A549 (cell line): ENCODE measurements at regions not wholly inside any gene's neighbourhood (a gene's known extent, or its start where the extent isn't known, plus 50 kb on each side); places are given as distances from the start of the nearest gene placed in this dataset.

ENCODE experiments used
- ATAC-seq, 2 experiments: fragments of 200-7000 bp in 1 of 2; fragments of >200 bp in 1 of 2; cut with Nextera tagmentation in 1 of 2; cut with Tn5 transposase in 1 of 2; 3 replicates each; pipeline versions ENCODE4 v1.8.0 to v1.9.1; 2018 to 2020; ENCODE audit warnings: mild to moderate bottlenecking in 1 of 2, moderate library complexity in 1 of 2
- CTCF ChIA-PET: fragments of 300-600 bp; sonication (Branson Sonifier 250); formaldehyde crosslinking; extraction: SDS; loops from one replicate; lab custom pipeline; 2021; ENCODE audit warnings: antibody characterized with exemption, inconsistent platforms; lab: Yijun Ruan, JAX
- POLR2A ChIA-PET: fragments of 350-600 bp; formaldehyde crosslinking; extraction: SDS; loops from one replicate; lab custom pipeline; 2021; ENCODE audit warnings: antibody characterized with exemption, inconsistent platforms; lab: Yijun Ruan, JAX
- DNase-seq, 2 experiments: peaks; one replicate each; pipeline versions ENCODE4 v3.0.0 to v3.0.0-alpha.2; 2011 to 2016; ENCODE audit warnings: low read depth in 1 of 2, low spot score in 1 of 2
- FAIRE-seq: peaks from 2 replicates; lab custom pipeline; 2011; peaks lifted over from hg19 to GRCh38; lab: Jason Lieb, UNC
- H3K27ac ChIP-seq, 2 experiments: fragments of >200 bp; sonication (Bioruptor Twin); formaldehyde crosslinking; 3 replicates each; pipeline ENCODE4 v1.5.1; 2016 to 2017
- H3K4me1 ChIP-seq: fragments of >200 bp; sonication (Bioruptor Twin); formaldehyde crosslinking; 3 replicates; pipeline ENCODE4 v1.6.1; 2016
- H3K4me2 ChIP-seq: fragments of >200 bp; sonication (Bioruptor Twin); formaldehyde crosslinking; 3 replicates; pipeline ENCODE4 v1.6.1; 2016
- H3K4me3 ChIP-seq: fragments of >200 bp; sonication (Bioruptor Twin); formaldehyde crosslinking; 3 replicates; pipeline ENCODE4 v1.5.1; 2016
- H3K9me3 ChIP-seq: fragments of >200 bp; sonication (Bioruptor Twin); formaldehyde crosslinking; 3 replicates; pipeline ENCODE4 v1.6.1; 2016
- BHLHE40 ChIP-seq: IDR thresholded peaks from 2 replicates; pipeline ENCODE4 v1.6.1; 2012; ENCODE audit warnings: low read depth, low read length, inconsistent platforms
- CBX8 ChIP-seq: fragments of 200-600 bp; sonication (generic); IDR thresholded peaks from 2 replicates; pipeline ENCODE4 v1.6.1; 2016
- CEBPB ChIP-seq, 2 experiments: fragments of >200 bp in 1 of 2; sonication (Bioruptor Twin) in 1 of 2; formaldehyde crosslinking in 1 of 2; IDR thresholded peaks; 2 replicates each; pipeline ENCODE4 v1.6.1; 2012 to 2016
- FOSB ChIP-seq: fragments of 250-450 bp; sonication (Bioruptor Pico); IDR thresholded peaks from 2 replicates; pipeline ENCODE4 v1.5.0; 2020; ENCODE audit warnings: mild to moderate bottlenecking, moderate library complexity
- FOSL2 ChIP-seq, 2 experiments: fragments of 450-650 bp in 1 of 2; fragments of >200 bp in 1 of 2; sonication (Bioruptor Twin) in 1 of 2; formaldehyde crosslinking; IDR thresholded peaks; 2 replicates each; pipeline versions ENCODE4 v1.5.0 to v1.6.1; 2016 to 2020; ENCODE audit warnings: mild to moderate bottlenecking in 1 of 2, moderate library complexity in 1 of 2
- GATA3 ChIP-seq: IDR thresholded peaks from 2 replicates; pipeline ENCODE4 v1.6.1; 2012; ENCODE audit warnings: borderline replicate concordance
- HDAC2 ChIP-seq: fragments of 200-600 bp; sonication (generic); IDR thresholded peaks from 2 replicates; pipeline ENCODE4 v1.6.1; 2016
- HES2 ChIP-seq: fragments of >200 bp; sonication (Bioruptor Twin); formaldehyde crosslinking; IDR thresholded peaks from 2 replicates; pipeline ENCODE4 v1.6.1; 2016
- HEYL ChIP-seq: fragments of 250-450 bp; sonication (Bioruptor Pico); IDR thresholded peaks from 2 replicates; pipeline ENCODE4 v1.8.0; 2021; ENCODE audit warnings: mild to moderate bottlenecking, moderate library complexity
- HOXA7 ChIP-seq: fragments of 250-450 bp; sonication (Bioruptor Pico); IDR thresholded peaks from 2 replicates; pipeline ENCODE4 v1.5.0; 2020; ENCODE audit warnings: mild to moderate bottlenecking, moderate library complexity
- HOXB13 ChIP-seq: fragments of 250-450 bp; sonication (Bioruptor Pico); IDR thresholded peaks from 2 replicates; pipeline ENCODE4 v1.5.0; 2020; ENCODE audit warnings: low read depth, mild to moderate bottlenecking, moderate library complexity
- HOXB5 ChIP-seq: fragments of 250-450 bp; sonication (Bioruptor Pico); IDR thresholded peaks from 2 replicates; pipeline ENCODE4 v1.5.0; 2020; ENCODE audit warnings: mild to moderate bottlenecking, moderate library complexity
- JUN ChIP-seq, 2 experiments: fragments of >200 bp; sonication (Bioruptor Twin); formaldehyde crosslinking; IDR thresholded peaks; 2 replicates in 1 of 2; 3 replicates in 1 of 2; pipeline ENCODE4 v1.6.1; 2016 to 2017
- KDM1A ChIP-seq: fragments of 200-600 bp; sonication (generic); IDR thresholded peaks from 2 replicates; pipeline ENCODE4 v1.6.1; 2016; ENCODE audit warnings: low read depth, mild to moderate bottlenecking
- KDM5A ChIP-seq: fragments of 200-600 bp; sonication (generic); IDR thresholded peaks from 2 replicates; pipeline ENCODE4 v1.6.1; 2016; ENCODE audit warnings: antibody characterized with exemption, mild to moderate bottlenecking
- NPAS2 ChIP-seq: fragments of 250-450 bp; sonication (Bioruptor Pico); IDR thresholded peaks from 2 replicates; pipeline ENCODE4 v1.8.0; 2022; ENCODE audit warnings: mild to moderate bottlenecking, moderate library complexity, borderline replicate concordance
- NR3C1 ChIP-seq: fragments of >200 bp; sonication (Bioruptor Twin); formaldehyde crosslinking; IDR thresholded peaks from 3 replicates; pipeline ENCODE4 v1.6.1; 2017
- RAD21 ChIP-seq, 2 experiments: fragments of >200 bp in 1 of 2; sonication (Bioruptor Twin) in 1 of 2; formaldehyde crosslinking in 1 of 2; IDR thresholded peaks in 1 of 2; conservative IDR thresholded peaks in 1 of 2; 2 replicates in 1 of 2; 3 replicates in 1 of 2; pipeline ENCODE4 v1.6.1; 2012 to 2018; ENCODE audit warnings: inconsistent platforms in 1 of 2
- RARB ChIP-seq: fragments of 250-450 bp; sonication (Bioruptor Pico); IDR thresholded peaks from 2 replicates; pipeline ENCODE4 v1.8.0; 2021; ENCODE audit warnings: mild to moderate bottlenecking, moderate library complexity
- RFX5 ChIP-seq: fragments of 450-650 bp; IDR thresholded peaks from 2 replicates; pipeline ENCODE4 v1.7.1; 2014; ENCODE audit warnings: antibody characterized with exemption, mild to moderate bottlenecking, moderate library complexity
- TFCP2L1 ChIP-seq: fragments of 250-450 bp; sonication (Bioruptor Pico); IDR thresholded peaks from 2 replicates; pipeline ENCODE4 v1.5.0; 2021; ENCODE audit warnings: mild to moderate bottlenecking
- TP53 ChIP-seq: fragments of 250-450 bp; sonication (Bioruptor Pico); IDR thresholded peaks from 2 replicates; pipeline ENCODE4 v1.5.0; 2021; ENCODE audit warnings: mild to moderate bottlenecking, moderate library complexity
- WGBS: methylation state at CpG from one replicate; pipeline ENCODE4 v1.1.6; 2017; ENCODE audit errors: missing lambda C conversion rate; 5-methylcytosine and 5-hydroxymethylcytosine counted together
- TF ChIP-seq, protein P1 (sequence below): IDR thresholded peaks from 2 replicates; pipeline ENCODE4 v1.6.1; 2012
- TF ChIP-seq, protein P2 (sequence below): fragments of 450-650 bp; IDR thresholded peaks from 2 replicates; pipeline ENCODE4 v1.6.1; 2014; ENCODE audit warnings: antibody characterized with exemption
- TF ChIP-seq, protein P3 (sequence below): fragments of 250-450 bp; sonication (Bioruptor Pico); IDR thresholded peaks from 2 replicates; pipeline ENCODE4 v1.5.0; 2020; ENCODE audit warnings: low read depth, mild to moderate bottlenecking, moderate library complexity
- TF ChIP-seq, protein P4 (sequence below): fragments of 150-350 bp; IDR thresholded peaks from 2 replicates; pipeline ENCODE4 v1.6.1; 2014; ENCODE audit warnings: low read depth, mild to moderate bottlenecking, low read length

GRCh38 chr2:180360283-180360618 lies 353.2 kb upstream of the CWC22 start (continued):
- TF ChIP-seq TFCP2L1 (CRISPR knock-in tag) = no peak

DNA sequence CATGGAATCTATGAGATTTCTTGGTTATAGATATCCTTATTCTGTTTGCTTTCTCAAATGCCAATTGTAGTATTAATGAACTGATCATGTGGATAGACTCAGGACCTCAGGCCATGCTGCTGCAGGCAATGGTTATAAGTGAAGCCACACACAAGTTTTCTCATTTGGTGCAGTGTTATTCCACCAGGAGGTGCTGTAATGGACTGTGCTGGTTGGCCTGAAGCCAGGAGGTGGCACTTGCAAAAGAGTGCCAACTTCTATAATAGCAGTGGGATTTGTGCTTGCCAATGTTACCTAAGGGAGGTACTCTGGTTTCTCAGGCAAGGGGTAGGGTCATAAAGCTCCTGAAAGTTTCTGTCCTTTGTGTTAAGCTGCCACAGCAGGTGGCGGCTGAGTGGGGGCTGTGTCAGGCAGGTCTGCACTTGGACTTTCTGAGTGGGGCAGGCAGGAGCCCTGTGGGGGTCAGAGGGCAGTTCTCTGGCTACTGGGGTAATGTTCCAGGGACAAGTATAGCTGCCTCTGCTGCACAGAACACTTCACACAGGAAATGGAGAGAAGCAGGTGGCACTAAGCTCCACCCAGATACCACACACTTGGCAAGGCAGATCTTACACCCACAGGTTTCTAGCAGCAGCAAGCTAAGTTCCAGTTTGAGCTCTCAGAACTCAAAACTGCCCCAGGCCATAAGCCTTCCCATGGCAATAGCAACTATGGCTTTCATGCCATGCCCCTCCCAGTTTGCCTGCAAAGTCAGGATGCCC lies 352.6 kb upstream of the CWC22 start:
- TF ChIP-seq BHLHE40 = no peak
- TF ChIP-seq NPAS2 = no peak
- TF ChIP-seq, protein P1, sequence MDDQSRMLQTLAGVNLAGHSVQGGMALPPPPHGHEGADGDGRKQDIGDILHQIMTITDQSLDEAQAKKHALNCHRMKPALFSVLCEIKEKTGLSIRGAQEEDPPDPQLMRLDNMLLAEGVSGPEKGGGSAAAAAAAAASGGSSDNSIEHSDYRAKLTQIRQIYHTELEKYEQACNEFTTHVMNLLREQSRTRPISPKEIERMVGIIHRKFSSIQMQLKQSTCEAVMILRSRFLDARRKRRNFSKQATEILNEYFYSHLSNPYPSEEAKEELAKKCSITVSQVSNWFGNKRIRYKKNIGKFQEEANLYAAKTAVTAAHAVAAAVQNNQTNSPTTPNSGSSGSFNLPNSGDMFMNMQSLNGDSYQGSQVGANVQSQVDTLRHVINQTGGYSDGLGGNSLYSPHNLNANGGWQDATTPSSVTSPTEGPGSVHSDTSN = no peak
- no peak for TF ChIP-seq RFX5
- 0 out of 5 replicates have a peak, but pooled peaks of 1 of the 2 experiments have one; percentile 7 for TF ChIP-seq RAD21 (conservative IDR thresholded peaks at IDR 0.05 in 1 of 2, IDR thresholded peaks at IDR 0.05 in 1 of 2)
- TF ChIP-seq HES2 = no peak
- H3K4me1 ChIP-seq = no peaks in the 10 kb centered on the region
- ChIA-PET CTCF (interaction anchor here (1.3 kb wide), 1 partner anchor 53 kb away, joined by 3 read pairs; no protein-coding TSS in a partner anchor), POLR2A (no interaction called here)
- H3K4me3 ChIP-seq = no peak overlapping the region
- DNase-seq = no peak
- no peak for FAIRE-seq
- H3K4me2 ChIP-seq = no peak overlapping the region
- H3K9me3 ChIP-seq = no peaks in the 10 kb centered on the region
- no CpG with 5 or more reads among the region's 1 CpG for WGBS
- ATAC-seq = no peak
- H3K27ac ChIP-seq = no peak overlapping the region

DNA sequence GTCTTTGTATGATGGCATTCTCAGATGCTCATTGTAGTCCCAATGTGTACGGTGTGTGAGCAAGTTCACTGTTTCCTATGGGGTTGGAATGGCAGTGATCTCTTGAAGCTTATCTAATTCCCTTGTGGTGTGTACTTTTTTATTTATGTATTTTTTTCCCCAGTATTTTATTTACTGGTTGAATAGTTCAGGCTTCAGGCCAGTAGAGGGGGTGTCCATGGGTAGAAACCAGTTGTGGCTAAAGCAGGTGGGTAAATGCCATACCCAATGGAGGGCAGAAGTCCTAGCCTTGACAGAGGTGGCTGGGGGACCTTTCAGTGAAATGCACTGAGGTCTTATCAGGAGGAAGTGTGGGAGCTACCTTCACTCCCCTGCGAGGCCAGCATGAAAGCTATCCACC lies 351.4 kb upstream of the CWC22 start:
- no peak for FAIRE-seq
- no peak for ATAC-seq
- POLR2A ChIA-PET = no interaction called here

GRCh38 chr2:180356676-180357075 lies 349.6 kb upstream of the CWC22 start:
- FAIRE-seq (no peak), DNase-seq (no peak), ATAC-seq (no peak)
- ChIA-PET POLR2A (no interaction called here), CTCF (no interaction called here)
- no peak overlapping the region for H3K4me3 ChIP-seq
- no peaks in the 10 kb centered on the region for H3K4me1 ChIP-seq
- H3K9me3 ChIP-seq = no peaks in the 10 kb centered on the region
- H3K4me2 ChIP-seq = no peak overlapping the region
- no peak overlapping the region for H3K27ac ChIP-seq
- TF ChIP-seq CBX8 (no peak), NR3C1 (no peak), FOSB (CRISPR knock-in tag) (no peak), BHLHE40 (no peak), GATA3 (no peak), HOXB5 (CRISPR knock-in tag) (no peak), FOSL2 (IDR thresholded peaks at IDR 0.05) (no peak), FOSL2 (CRISPR knock-in tag; IDR thresholded peaks at IDR 0.05) (no peak), JUN (IDR thresholded peaks at IDR 0.05) (no peak), HES2 (no peak), HEYL (CRISPR knock-in tag) (no peak), KDM5A (no peak), RAD21 (conservative IDR thresholded peaks at IDR 0.05 in 1 of 2, IDR thresholded peaks at IDR 0.05 in 1 of 2) (no peak), KDM1A (no peak), HOXA7 (CRISPR knock-in tag) (no peak)
- TF ChIP-seq, protein P2, sequence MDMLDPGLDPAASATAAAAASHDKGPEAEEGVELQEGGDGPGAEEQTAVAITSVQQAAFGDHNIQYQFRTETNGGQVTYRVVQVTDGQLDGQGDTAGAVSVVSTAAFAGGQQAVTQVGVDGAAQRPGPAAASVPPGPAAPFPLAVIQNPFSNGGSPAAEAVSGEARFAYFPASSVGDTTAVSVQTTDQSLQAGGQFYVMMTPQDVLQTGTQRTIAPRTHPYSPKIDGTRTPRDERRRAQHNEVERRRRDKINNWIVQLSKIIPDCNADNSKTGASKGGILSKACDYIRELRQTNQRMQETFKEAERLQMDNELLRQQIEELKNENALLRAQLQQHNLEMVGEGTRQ = no peak
- TF ChIP-seq, protein P3, sequence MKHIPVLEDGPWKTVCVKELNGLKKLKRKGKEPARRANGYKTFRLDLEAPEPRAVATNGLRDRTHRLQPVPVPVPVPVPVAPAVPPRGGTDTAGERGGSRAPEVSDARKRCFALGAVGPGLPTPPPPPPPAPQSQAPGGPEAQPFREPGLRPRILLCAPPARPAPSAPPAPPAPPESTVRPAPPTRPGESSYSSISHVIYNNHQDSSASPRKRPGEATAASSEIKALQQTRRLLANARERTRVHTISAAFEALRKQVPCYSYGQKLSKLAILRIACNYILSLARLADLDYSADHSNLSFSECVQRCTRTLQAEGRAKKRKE (CRISPR knock-in tag) = no peak
- TF ChIP-seq, protein P4, sequence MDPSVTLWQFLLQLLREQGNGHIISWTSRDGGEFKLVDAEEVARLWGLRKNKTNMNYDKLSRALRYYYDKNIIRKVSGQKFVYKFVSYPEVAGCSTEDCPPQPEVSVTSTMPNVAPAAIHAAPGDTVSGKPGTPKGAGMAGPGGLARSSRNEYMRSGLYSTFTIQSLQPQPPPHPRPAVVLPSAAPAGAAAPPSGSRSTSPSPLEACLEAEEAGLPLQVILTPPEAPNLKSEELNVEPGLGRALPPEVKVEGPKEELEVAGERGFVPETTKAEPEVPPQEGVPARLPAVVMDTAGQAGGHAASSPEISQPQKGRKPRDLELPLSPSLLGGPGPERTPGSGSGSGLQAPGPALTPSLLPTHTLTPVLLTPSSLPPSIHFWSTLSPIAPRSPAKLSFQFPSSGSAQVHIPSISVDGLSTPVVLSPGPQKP = no peak
- TF ChIP-seq, protein P1 = no peak
- TF ChIP-seq, all 56 proteins: peak for 0

More for the DNA sequence above, 351.4 kb upstream of the CWC22 start:
- no peak for DNase-seq
- no peak overlapping the region for H3K27ac ChIP-seq
- H3K4me3 ChIP-seq = no peak overlapping the region
- no peaks in the 10 kb centered on the region for H3K9me3 ChIP-seq
- no peak overlapping the region for H3K4me2 ChIP-seq
- CTCF ChIA-PET = interaction anchor here (0.6 kb wide), 1 partner anchor 278 kb away, joined by 3 read pairs; no protein-coding TSS in a partner anchor
- no peak for TF ChIP-seq TP53 (CRISPR knock-in tag)
- TF ChIP-seq HDAC2 = no peak
- TF ChIP-seq, protein P3 (CRISPR knock-in tag) = no peak
- TF ChIP-seq FOSB (CRISPR knock-in tag) = no peak
- TF ChIP-seq CEBPB (IDR thresholded peaks at IDR 0.05) = no peak
- TF ChIP-seq RARB = no peak
- no peak for TF ChIP-seq HOXB13 (CRISPR knock-in tag)
- no peaks in the 10 kb centered on the region for H3K4me1 ChIP-seq
- 56% methylated on average over 2 of the region's 2 CpGs for WGBS
